Upper lobe of left lung (tissue), 4 donors: ENCODE measurements at regions not wholly inside any gene's neighbourhood (a gene's known extent, or its start where the extent isn't known, plus 50 kb on each side); places are given as distances from the start of the nearest gene placed in this dataset.

Experiments
- CTCF ChIP-seq, 6 experiments: fragments of 450-650 bp in 4 of 6; fragments of 200-600 bp in 2 of 6; sonication (generic) in 2 of 6; IDR thresholded peaks; one replicate each; pipeline ENCODE4 v1.5.1; 2016 to 2019; ENCODE audit warnings: antibody characterized with exemption in 6 of 6
- POLR2A ChIP-seq, 4 donors: fragments of 450-650 bp; IDR thresholded peaks; one replicate each; pipeline ENCODE4 v1.5.1; 2016 to 2017; ENCODE audit warnings: antibody characterized with exemption in 4 of 4, mild to moderate bottlenecking in 2 of 4

- TF ChIP-seq CTCF (IDR thresholded peaks at IDR 0.05): no peak
- no peak for TF ChIP-seq POLR2A (IDR thresholded peaks at IDR 0.05)
Measured at GRCh38 chr5:8884029-8884428, 661.8 kb downstream of the SEMA5A start.
